Transverse colon (tissue), 4 donors: ENCODE measurements at regions not wholly inside any gene's neighbourhood (a gene's known extent, or its start where the extent isn't known, plus 50 kb on each side); places are given as distances from the start of the nearest gene placed in this dataset.

Experiments used
- DNase-seq: peaks from one replicate; pipeline ENCODE4 v3.0.0-alpha.2; 2019
- H3K27ac ChIP-seq, 4 donors: fragments of 200-600 bp; sonication (generic); 2 replicates each; pipeline ENCODE4 v1.5.1; 2016 to 2018; ENCODE audit warnings: inconsistent platforms in 4 of 4
- H3K27me3 ChIP-seq: fragments of 200-600 bp; sonication (generic); 2 replicates; pipeline ENCODE4 v1.5.1; 2017; ENCODE audit warnings: inconsistent platforms
- H3K36me3 ChIP-seq, 4 donors: fragments of 200-600 bp; sonication (generic); 2 replicates each; pipeline ENCODE4 v1.5.1; 2017 to 2019; ENCODE audit warnings: inconsistent platforms in 4 of 4
- H3K4me1 ChIP-seq, 4 donors: fragments of 200-600 bp; sonication (generic); 2 replicates each; pipeline ENCODE4 v1.5.1; 2017 to 2020; ENCODE audit warnings: inconsistent platforms in 4 of 4
- H3K4me3 ChIP-seq, 4 donors: fragments of 200-600 bp; sonication (generic); 1 replicate in 1 of 4; 2 replicates in 3 of 4; pipeline versions ENCODE4 v1.5.1 to v1.6.1; 2017 to 2019; ENCODE audit warnings: inconsistent platforms in 4 of 4
- H3K9me3 ChIP-seq, 2 donors: fragments of 200-600 bp; sonication (generic); 2 replicates each; pipeline ENCODE4 v1.5.1; 2017 to 2019; ENCODE audit warnings: inconsistent platforms in 2 of 2
- CTCF ChIP-seq, 5 experiments: fragments of 200-600 bp in 3 of 5; fragments of 450-650 bp in 2 of 5; sonication (generic) in 3 of 5; IDR thresholded peaks; 1 replicate in 2 of 5; 2 replicates in 3 of 5; pipeline ENCODE4 v1.5.1; 2016 to 2017; ENCODE audit warnings: antibody characterized with exemption in 5 of 5, inconsistent platforms in 3 of 5, mild to moderate bottlenecking in 2 of 5, moderate library complexity in 1 of 5
- EP300 ChIP-seq: sonication (generic); formaldehyde crosslinking; IDR thresholded peaks from one replicate; pipeline ENCODE4 v1.6.1; 2017; ENCODE audit warnings: antibody characterized with exemption, low read depth
- POLR2A ChIP-seq: fragments of 450-650 bp; IDR thresholded peaks from one replicate; pipeline ENCODE4 v1.6.1; 2016; ENCODE audit warnings: antibody characterized with exemption, mild to moderate bottlenecking, moderate library complexity
- POLR2AphosphoS5 ChIP-seq, 3 donors: sonication (generic); formaldehyde crosslinking; IDR thresholded peaks; one replicate each; pipeline ENCODE4 v1.6.1; 2016; ENCODE audit warnings: antibody characterized with exemption in 3 of 3
- WGBS, 2 donors: methylation state at CpG; one replicate each; pipeline ENCODE4 v1.1.5; 2018; ENCODE audit warnings: low coverage in 1 of 2; 5-methylcytosine and 5-hydroxymethylcytosine counted together
- in situ Hi-C, 4 donors: fragments of 200-750 bp; cut with MboI; loops; one replicate each; pipeline versions ENCODE4 v1.15.0 to v1.15.1; 2017; ENCODE audit warnings: low sequenced_read_pairs in 3 of 4, low pct_ligation_motif_present in 1 of 4, low pct_unique_long_range_greater_than_20kb in 1 of 4
- intact Hi-C: fragments of 100-400 bp; cut with DNase I; formaldehyde crosslinking; loops from one replicate; pipeline ENCODE4 v1.15.1; 2023; ENCODE audit warnings: low total_unique reads

DNA sequence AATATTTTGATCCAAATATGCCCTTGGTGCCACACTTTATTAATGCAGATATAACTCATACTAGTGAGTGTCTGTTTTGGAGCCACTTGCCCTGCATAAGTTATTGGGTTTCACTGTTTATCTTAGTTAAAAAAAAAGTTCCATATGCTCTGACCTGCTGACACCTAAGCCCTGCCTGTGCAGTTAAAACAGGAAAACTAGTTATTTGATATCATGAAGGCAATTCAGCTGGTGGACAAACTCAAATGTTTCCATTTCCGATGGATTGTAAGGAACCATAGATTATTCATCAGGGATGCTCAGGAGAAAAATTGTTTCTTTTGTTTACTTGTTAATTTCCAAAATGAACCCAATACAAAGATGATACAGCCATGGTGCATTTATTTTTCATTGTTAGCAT lies 68.3 kb downstream of the NR2F2 start:
- Histone ChIP-seq H3K27ac (no peak overlapping the region), H3K27me3 (peaks cover 14% of the 10 kb centered on the region), H3K4me3 (no peak overlapping the region), H3K4me1 (no peaks in the 10 kb centered on the region), H3K9me3 (no peaks in the 10 kb centered on the region), H3K36me3 (no peaks in the 10 kb centered on the region)
- intact Hi-C loops: no loop called here
- no peak for DNase-seq
- TF ChIP-seq CTCF (IDR thresholded peaks at IDR 0.05) (no peak), POLR2AphosphoS5 (IDR thresholded peaks at IDR 0.05) (no peak), EP300 (no peak), POLR2A (no peak)
- in situ Hi-C loops: loop anchor here in 1 of 4 donors (25.0 kb wide), 1 partner anchor 1736 kb away; no protein-coding TSS in a partner anchor
- 57 to 75% methylated on average over 1 of the region's 1 CpG for WGBS, 2 donors

GRCh38 chr15:96402403-96402802 lies 71.9 kb downstream of the NR2F2 start:
- Histone ChIP-seq H3K27ac (no peak overlapping the region), H3K36me3 (no peaks in the 10 kb centered on the region), H3K4me3 (no peak overlapping the region), H3K27me3 (peaks cover 43% of the 10 kb centered on the region), H3K9me3 (no peaks in the 10 kb centered on the region), H3K4me1 (no peaks in the 10 kb centered on the region)
- in situ Hi-C loops: no loop called here
- no peak for TF ChIP-seq CTCF (IDR thresholded peaks at IDR 0.05)
- no peak for TF ChIP-seq POLR2AphosphoS5 (IDR thresholded peaks at IDR 0.05)
- no peak for TF ChIP-seq POLR2A
- no peak for TF ChIP-seq EP300
- intact Hi-C loops: no loop called here
- no peak for DNase-seq
- WGBS, 2 donors: 55 to 56% methylated on average over 2 to 3 of the region's 3 CpGs

DNA sequence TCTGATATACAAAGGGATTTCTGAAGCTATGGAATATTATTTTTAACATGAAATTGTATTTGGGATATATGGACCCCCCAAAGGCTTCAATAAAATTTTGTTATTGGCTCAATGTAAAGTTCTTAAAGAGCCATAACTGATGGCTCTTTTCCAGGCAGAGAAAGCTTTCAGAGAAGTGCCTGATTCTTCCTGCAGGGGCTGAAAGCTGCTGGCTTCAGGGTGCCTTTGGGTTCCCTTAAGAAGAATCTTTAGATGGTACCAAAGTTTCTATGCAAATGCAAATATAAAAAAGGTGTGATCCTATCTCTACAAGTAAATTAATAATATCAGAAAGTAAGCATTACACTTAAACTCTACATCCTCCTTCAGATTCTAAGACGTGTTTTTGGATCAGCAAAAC lies 72.6 kb downstream of the NR2F2 start:
- H3K27ac ChIP-seq: no peak overlapping the region
- TF ChIP-seq POLR2AphosphoS5 (IDR thresholded peaks at IDR 0.05) (no peak), POLR2A (no peak), CTCF (IDR thresholded peaks at IDR 0.05) (no peak), EP300 (no peak)
- peaks cover 49% of the 10 kb centered on the region for H3K27me3 ChIP-seq
- DNase-seq: no peak
- no peaks in the 10 kb centered on the region for H3K9me3 ChIP-seq
- intact Hi-C loops (no loop called here), in situ Hi-C loops (no loop called here)
- H3K4me1 ChIP-seq: no peaks in the 10 kb centered on the region
- WGBS, 2 donors: 69 to 80% methylated on average over 1 of the region's 1 CpG
- no peak overlapping the region for H3K4me3 ChIP-seq
- H3K36me3 ChIP-seq: no peaks in the 10 kb centered on the region

DNA sequence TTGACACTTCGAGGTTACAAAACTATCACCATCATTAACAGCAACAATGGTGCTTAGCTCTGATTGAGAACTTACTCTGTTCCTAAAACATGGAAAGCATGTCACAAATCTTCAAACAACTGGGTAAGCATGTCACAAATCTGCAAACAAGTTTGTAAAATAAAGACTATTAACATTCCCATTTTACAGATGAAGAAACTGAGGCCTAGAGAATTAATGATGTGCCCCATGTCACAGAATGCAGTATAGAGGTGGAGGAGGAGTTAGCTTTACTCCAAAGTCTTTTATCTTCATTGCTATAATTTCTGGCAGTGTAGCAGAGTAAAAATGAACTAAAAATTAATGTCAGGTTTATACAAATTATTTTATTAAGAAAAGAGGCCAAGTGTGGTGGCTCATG lies 73.4 kb downstream of the NR2F2 start:
- DNase-seq: no peak
- in situ Hi-C loops: no loop called here
- Histone ChIP-seq H3K36me3 (no peaks in the 10 kb centered on the region), H3K4me3 (no peak overlapping the region), H3K4me1 (peaks cover 0 to 4% (median 2%) of the 10 kb centered on the region in 4 donors), H3K9me3 (no peaks in the 10 kb centered on the region), H3K27ac (no peak overlapping the region), H3K27me3 (peaks cover 58% of the 10 kb centered on the region)
- 62% methylated on average over 1 of the region's 1 CpG; no CpG with 5 or more reads in 1 of the 2 donors for WGBS, 2 donors
- intact Hi-C loops: no loop called here
- TF ChIP-seq EP300 (no peak), POLR2A (no peak), POLR2AphosphoS5 (IDR thresholded peaks at IDR 0.05) (no peak)

DNA sequence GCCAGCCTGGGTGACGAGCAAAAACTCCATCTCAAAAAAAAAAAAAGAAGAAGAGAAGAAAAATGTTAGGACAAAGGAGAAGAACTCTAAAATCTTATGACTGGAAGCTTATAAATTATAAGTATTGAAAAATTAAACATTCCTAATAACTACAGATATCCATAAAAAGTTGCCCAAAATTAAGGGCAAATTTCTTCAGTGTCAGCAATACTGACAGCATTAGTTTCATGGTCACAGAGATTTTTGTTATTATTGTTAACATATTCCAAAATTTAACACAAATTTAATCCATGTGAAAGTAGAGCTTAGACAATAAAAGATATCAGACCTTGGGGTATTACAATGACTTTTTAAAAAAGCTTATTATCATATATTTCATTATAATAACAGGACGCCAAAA lies 74.1 kb downstream of the NR2F2 start:
- DNase-seq: no peak
- no peak overlapping the region for H3K4me3 ChIP-seq
- no peak overlapping the region for H3K27ac ChIP-seq
- H3K4me1 ChIP-seq: peaks cover 0 to 11% (median 8%) of the 10 kb centered on the region in 4 donors
- intact Hi-C loops: no loop called here
- in situ Hi-C loops: no loop called here
- peaks cover 64% of the 10 kb centered on the region for H3K27me3 ChIP-seq
- H3K36me3 ChIP-seq: no peaks in the 10 kb centered on the region
- no peaks in the 10 kb centered on the region for H3K9me3 ChIP-seq
- TF ChIP-seq EP300 (no peak), POLR2AphosphoS5 (IDR thresholded peaks at IDR 0.05) (no peak), POLR2A (no peak), CTCF (IDR thresholded peaks at IDR 0.05) (no peak)
- 79 to 88% methylated on average over 2 of the region's 2 CpGs for WGBS, 2 donors
